ENCODE measurements at regions not wholly inside any gene's neighbourhood (a gene's known extent, or its start where the extent isn't known, plus 50 kb on each side); places are given as distances from the start of the nearest gene placed in this dataset.

- Mint-ChIP-seq H3K36me3 (ENCODE audit: low read depth) (no peaks in the 10 kb centered on the region), H3K27me3 (ENCODE audit: low read depth) (peaks cover 10% of the 10 kb centered on the region), H3K27ac (no peak overlapping the region), H3K9me3 (no peaks in the 10 kb centered on the region), H3K4me1 (ENCODE audit: low read depth) (no peaks in the 10 kb centered on the region), H3K4me3 (no peak overlapping the region)
- DNase-seq: no peak
- CTCF ChIA-PET: no interaction called here
- intact Hi-C loops (cut with micrococcal nuclease): no loop called here
Measured at GRCh38 chr7:156255635-156256034, 384.9 kb upstream of the RNF32 start.

- Mint-ChIP-seq H3K4me1 (ENCODE audit: low read depth) (no peaks in the 10 kb centered on the region), H3K4me3 (no peak overlapping the region), H3K27me3 (ENCODE audit: low read depth) (peaks cover 16% of the 10 kb centered on the region), H3K27ac (no peak overlapping the region), H3K36me3 (ENCODE audit: low read depth) (no peaks in the 10 kb centered on the region), H3K9me3 (no peaks in the 10 kb centered on the region)
- CTCF ChIA-PET: no interaction called here
- DNase-seq: no peak
- intact Hi-C loops (cut with micrococcal nuclease): no loop called here
Measured at GRCh38 chr7:156251861-156252260, 388.7 kb upstream of the RNF32 start.

DNA sequence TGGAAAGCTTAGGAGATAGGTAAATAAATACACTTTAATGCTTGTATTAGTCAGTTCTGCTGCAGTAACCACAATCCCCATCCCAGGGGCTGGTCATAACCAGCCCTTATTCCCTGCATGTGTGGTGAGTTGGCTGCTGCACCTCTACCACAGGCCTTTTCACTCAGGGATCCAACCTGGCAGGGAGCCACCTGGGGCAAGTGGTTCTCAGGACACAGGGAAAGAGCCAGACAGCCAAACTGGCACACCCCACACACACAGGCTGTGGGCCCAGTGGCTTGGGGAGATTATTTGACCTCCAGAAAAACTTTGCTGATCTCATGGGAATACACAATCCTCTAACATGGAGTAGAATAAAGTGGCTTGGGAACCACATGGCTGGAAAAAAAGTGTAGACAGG, 400.0 kb upstream of the RNF32 start:
- Mint-ChIP-seq H3K4me3 (no peak overlapping the region), H3K9me3 (no peaks in the 10 kb centered on the region), H3K36me3 (ENCODE audit: low read depth) (no peaks in the 10 kb centered on the region), H3K4me1 (ENCODE audit: low read depth) (no peaks in the 10 kb centered on the region), H3K27ac (no peak overlapping the region), H3K27me3 (ENCODE audit: low read depth) (peaks cover 3% of the 10 kb centered on the region)
- intact Hi-C loops (cut with micrococcal nuclease): no loop called here
- DNase-seq: no peak
- CTCF ChIA-PET: no interaction called here

DNA sequence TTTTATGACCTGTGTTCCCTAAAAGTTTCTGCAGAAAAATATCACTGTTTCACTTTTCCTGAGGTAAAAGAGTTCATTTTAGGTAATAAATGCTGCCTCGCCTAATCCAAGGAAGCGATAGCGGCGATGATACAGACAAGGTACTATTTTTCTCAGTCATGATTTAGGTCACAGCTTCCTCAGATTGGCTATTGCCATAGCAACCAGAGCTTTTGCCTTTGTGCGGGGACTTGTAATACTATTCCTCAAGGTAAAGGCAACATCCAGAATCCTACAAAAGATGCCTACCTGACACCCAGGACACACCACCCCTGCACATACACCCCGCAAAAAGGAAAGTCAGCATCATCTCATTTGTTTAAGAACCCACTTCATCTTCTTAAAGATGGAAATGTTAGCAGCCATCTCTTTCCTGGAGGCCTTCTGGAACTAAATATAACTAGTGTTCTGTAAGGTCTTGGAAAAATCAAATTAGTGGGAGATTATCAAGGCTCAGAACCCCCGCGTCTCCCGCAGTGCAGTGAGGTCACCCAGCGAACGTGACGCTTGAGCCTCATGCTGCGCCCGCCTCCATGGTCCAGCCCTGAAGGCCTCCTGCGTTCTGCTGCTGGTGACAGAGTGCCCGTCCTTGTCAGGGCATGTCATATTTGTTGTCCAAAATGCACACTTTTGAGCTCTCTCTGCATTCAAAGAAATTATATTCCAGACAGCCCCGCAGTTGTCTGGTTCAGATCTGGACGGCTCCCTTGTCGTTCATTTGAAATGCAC, 402.0 kb upstream of the RNF32 start:
- DNase-seq: no peak
- CTCF ChIA-PET: interaction anchor here (0.7 kb wide), 1 partner anchor 161 kb away, joined by 3 read pairs; no protein-coding TSS in a partner anchor
- Mint-ChIP-seq H3K27ac (no peak overlapping the region), H3K4me1 (ENCODE audit: low read depth) (no peaks in the 10 kb centered on the region), H3K4me3 (no peak overlapping the region), H3K36me3 (ENCODE audit: low read depth) (no peaks in the 10 kb centered on the region), H3K27me3 (ENCODE audit: low read depth) (no peaks in the 10 kb centered on the region), H3K9me3 (no peaks in the 10 kb centered on the region)
- intact Hi-C loops (cut with micrococcal nuclease): no loop called here

GRCh38 chr7:156237614-156238013, 403.0 kb upstream of the RNF32 start:
- no peaks in the 10 kb centered on the region for H3K4me1 Mint-ChIP-seq (ENCODE audit: low read depth)
- no peaks in the 10 kb centered on the region for H3K9me3 Mint-ChIP-seq
- H3K27me3 Mint-ChIP-seq (ENCODE audit: low read depth): no peaks in the 10 kb centered on the region
- no peak for DNase-seq
- H3K27ac Mint-ChIP-seq: no peak overlapping the region
- no peak overlapping the region for H3K4me3 Mint-ChIP-seq
- CTCF ChIA-PET: no interaction called here
- no peaks in the 10 kb centered on the region for H3K36me3 Mint-ChIP-seq (ENCODE audit: low read depth)
- intact Hi-C loops (cut with micrococcal nuclease): no loop called here

DNA sequence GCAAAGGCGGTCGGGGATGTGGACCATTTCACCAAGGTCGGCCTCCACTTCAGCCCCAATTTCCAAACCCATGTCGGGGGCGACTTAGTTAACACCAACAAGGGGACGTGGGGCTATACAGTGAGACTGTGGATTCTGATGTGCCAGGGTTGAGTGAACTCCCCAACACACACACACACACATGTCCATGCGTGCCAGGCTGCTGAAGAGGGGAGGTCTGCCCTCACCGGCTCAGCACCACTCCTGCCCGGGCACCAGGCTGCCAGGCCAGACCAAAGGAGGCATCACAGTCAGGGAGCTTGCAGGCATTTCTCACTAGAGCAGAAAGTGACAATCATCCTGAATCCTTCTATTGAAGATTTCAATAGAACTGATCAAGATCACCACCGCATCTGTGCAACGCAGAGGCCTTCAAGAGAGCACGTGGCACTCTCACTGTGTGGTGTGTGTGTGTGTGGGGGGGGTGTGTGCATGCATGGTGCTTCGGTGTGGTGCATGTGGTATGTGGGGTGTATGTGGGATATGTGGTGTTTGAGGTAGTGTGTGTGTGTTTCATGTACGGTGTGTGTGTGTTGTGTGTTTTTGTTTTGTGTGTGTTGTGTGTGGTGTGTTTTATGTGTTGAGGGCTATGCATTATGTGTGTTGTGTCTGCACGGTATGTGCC, 403.5 kb upstream of the RNF32 start:
- Mint-ChIP-seq H3K4me3 (no peak overlapping the region), H3K4me1 (ENCODE audit: low read depth) (no peaks in the 10 kb centered on the region), H3K36me3 (ENCODE audit: low read depth) (no peaks in the 10 kb centered on the region), H3K9me3 (no peaks in the 10 kb centered on the region), H3K27ac (no peak overlapping the region), H3K27me3 (ENCODE audit: low read depth) (no peaks in the 10 kb centered on the region)
- DNase-seq: no peak
- CTCF ChIA-PET: no interaction called here
- intact Hi-C loops (cut with micrococcal nuclease): no loop called here

DNA sequence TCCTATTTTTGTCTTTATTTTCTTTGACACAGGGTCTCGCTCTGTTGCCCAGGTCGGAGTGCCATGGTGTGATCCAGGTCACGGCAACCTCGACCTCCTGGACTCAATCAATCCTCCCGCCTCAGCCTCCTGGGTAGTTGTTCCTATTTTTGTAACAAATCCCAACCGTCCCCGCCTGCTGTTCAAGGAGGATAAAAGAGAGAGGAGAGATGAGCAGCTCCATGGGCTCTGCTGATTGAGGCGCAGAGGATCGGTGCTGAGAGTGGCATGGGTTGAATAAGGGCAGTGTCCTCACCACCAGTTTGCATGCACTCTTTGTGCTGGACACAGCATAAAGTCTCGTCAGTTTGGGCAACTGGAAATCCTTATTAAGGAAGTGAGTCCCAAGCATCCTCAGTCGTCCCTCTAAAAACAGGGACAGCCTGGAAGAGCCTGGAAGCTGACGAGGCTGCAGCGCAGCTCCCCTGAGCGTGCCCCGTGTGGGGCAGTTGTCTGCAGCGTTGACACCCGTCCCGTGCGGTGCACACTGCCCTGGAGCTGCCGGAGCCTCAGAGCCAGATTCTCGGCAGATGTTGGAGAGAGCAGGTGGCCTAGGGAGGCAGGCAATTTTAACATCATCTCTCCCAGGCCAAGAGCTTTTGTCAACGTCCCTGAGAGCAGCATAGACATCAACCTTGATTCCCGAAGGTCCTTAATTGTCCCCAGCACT, 404.2 kb upstream of the RNF32 start:
- H3K27me3 Mint-ChIP-seq (ENCODE audit: low read depth): no peaks in the 10 kb centered on the region
- no peaks in the 10 kb centered on the region for H3K9me3 Mint-ChIP-seq
- intact Hi-C loops (cut with micrococcal nuclease): no loop called here
- H3K36me3 Mint-ChIP-seq (ENCODE audit: low read depth): no peaks in the 10 kb centered on the region
- no peak overlapping the region for H3K27ac Mint-ChIP-seq
- no peak for DNase-seq
- no peaks in the 10 kb centered on the region for H3K4me1 Mint-ChIP-seq (ENCODE audit: low read depth)
- no peak overlapping the region for H3K4me3 Mint-ChIP-seq
- CTCF ChIA-PET: no interaction called here

DNA sequence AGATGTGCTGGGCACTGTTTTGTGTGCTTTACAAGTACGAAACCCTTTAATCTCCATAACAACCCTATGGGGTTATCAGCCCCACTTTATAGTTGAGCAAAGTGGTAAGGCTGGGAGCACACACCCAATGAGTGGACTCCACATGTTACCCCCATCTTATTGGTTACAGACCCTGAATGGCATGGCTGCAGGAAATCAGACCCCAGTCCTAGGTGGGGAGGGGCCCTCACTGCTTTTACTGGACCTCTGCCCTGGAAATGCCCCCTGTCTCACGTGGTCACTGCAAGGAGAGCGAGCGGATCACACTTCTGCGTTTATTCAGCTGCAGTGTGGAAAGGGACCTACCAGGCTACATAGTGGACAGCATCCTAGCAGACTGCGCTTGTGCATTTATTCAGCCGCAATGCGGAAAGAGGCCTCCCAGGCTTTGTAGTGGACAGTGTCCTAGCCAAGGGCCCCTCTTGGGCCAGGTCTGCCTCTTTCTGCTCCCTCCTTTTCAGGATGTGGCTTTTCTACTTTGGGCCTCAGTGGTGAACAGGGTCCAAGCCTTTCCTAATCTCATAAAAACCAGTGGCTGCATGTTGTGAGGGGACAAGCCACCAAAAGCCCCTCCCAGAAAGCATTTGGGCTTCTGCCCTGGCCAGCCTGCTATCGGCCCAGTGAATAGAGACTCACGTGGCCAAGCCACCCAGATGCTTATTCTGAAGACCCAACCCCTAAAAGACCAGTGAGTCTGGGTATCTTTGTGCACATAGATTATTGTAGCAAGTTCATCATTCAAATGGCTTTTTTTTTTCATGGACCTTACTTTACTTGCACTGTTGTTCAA, 405.7 kb upstream of the RNF32 start:
- Mint-ChIP-seq H3K36me3 (ENCODE audit: low read depth) (no peaks in the 10 kb centered on the region), H3K4me1 (ENCODE audit: low read depth) (no peaks in the 10 kb centered on the region), H3K4me3 (no peak overlapping the region), H3K9me3 (no peaks in the 10 kb centered on the region), H3K27me3 (ENCODE audit: low read depth) (no peaks in the 10 kb centered on the region), H3K27ac (no peak overlapping the region)
- DNase-seq: no peak
- intact Hi-C loops (cut with micrococcal nuclease): no loop called here
- CTCF ChIA-PET: no interaction called here

- intact Hi-C loops (cut with micrococcal nuclease): no loop called here
- Mint-ChIP-seq H3K27ac (no peak overlapping the region), H3K27me3 (ENCODE audit: low read depth) (no peaks in the 10 kb centered on the region), H3K9me3 (no peaks in the 10 kb centered on the region), H3K4me3 (no peak overlapping the region), H3K4me1 (ENCODE audit: low read depth) (no peaks in the 10 kb centered on the region), H3K36me3 (ENCODE audit: low read depth) (no peaks in the 10 kb centered on the region)
- no peak for DNase-seq
- CTCF ChIA-PET: no interaction called here
Measured at GRCh38 chr7:156234192-156234591, 406.4 kb upstream of the RNF32 start.

DNA sequence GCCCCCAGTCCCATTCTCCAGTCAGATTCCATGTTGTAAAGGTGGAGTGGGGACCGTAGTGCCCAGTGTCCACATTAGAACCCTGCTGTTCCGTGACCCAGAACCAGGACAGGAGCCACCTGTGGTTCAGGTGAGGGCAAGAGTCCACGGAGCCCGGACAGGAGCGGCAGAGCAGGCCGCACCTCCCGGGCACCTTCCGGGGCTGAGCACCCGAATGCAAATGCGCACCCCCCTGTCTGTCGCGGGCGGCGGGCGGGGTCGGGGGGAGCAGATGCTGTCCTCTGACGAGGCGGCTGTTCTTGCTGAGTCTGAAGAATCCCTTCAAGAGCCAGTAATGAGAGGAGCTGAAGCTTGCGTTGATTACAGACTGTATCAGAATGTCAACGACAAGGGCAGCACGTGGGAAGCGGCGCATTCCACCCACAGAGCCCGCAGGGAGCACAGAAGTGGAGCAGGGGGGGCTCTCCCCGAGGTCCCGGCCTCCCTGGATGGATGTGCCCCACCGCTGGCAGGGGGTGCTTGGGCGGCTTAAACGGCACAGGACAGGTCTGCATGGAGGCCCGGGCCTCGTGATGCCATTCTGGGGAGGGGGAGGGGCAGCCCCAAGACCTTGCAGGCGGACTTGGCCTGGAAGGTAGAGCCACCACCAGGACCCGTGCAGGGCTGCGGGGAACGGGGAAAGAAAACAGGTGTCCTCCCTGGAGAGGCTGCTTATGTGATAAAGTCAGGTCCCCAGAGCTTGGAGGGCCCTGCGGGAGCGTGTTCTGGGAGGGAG, 407.5 kb upstream of the RNF32 start:
- H3K36me3 Mint-ChIP-seq (ENCODE audit: low read depth): no peaks in the 10 kb centered on the region
- CTCF ChIA-PET: no interaction called here
- DNase-seq: no peak
- no peaks in the 10 kb centered on the region for H3K27me3 Mint-ChIP-seq (ENCODE audit: low read depth)
- no peak overlapping the region for H3K27ac Mint-ChIP-seq
- intact Hi-C loops (cut with micrococcal nuclease): no loop called here
- no peaks in the 10 kb centered on the region for H3K9me3 Mint-ChIP-seq
- H3K4me1 Mint-ChIP-seq (ENCODE audit: low read depth): no peaks in the 10 kb centered on the region
- no peak overlapping the region for H3K4me3 Mint-ChIP-seq

DNA sequence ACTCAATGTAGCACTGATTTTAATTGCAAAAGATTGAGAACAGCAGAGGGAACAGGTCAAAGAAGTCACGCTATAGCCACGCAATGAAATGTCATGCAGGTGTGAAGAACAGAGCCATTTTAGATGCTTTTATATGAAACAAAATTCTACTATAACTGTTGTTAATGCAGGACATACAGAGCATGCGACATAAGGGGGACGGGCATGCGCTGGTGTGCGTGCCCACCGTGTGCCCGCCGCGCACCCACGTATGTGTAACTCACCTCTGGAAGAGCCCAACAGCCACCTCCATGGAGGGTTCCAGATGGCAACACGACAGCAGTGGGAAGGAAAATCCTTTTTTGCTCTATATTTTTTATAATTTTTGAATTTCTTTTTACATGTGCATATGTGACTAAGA, 410.0 kb upstream of the RNF32 start:
- Mint-ChIP-seq H3K4me3 (no peak overlapping the region), H3K27ac (no peak overlapping the region), H3K4me1 (ENCODE audit: low read depth) (no peaks in the 10 kb centered on the region), H3K27me3 (ENCODE audit: low read depth) (peaks cover 4% of the 10 kb centered on the region), H3K9me3 (peaks cover 1% of the 10 kb centered on the region), H3K36me3 (ENCODE audit: low read depth) (no peaks in the 10 kb centered on the region)
- no peak for DNase-seq
- CTCF ChIA-PET: no interaction called here
- intact Hi-C loops (cut with micrococcal nuclease): no loop called here

GRCh38 chr7:156224833-156225225, 412.6 kb upstream of the SHH start:
- no peaks in the 10 kb centered on the region for H3K4me1 Mint-ChIP-seq (ENCODE audit: low read depth)
- peaks cover 4% of the 10 kb centered on the region for H3K27me3 Mint-ChIP-seq (ENCODE audit: low read depth)
- DNase-seq: no peak
- intact Hi-C loops (cut with micrococcal nuclease): no loop called here
- H3K36me3 Mint-ChIP-seq (ENCODE audit: low read depth): no peaks in the 10 kb centered on the region
- H3K27ac Mint-ChIP-seq: no peak overlapping the region
- no peak overlapping the region for H3K4me3 Mint-ChIP-seq
- peaks cover 1% of the 10 kb centered on the region for H3K9me3 Mint-ChIP-seq
- CTCF ChIA-PET: interaction anchor here (1.0 kb wide), 1 partner anchor 45 kb away, joined by 3 read pairs; no protein-coding TSS in a partner anchor

Measured in activated naive CD4-positive, alpha-beta T cell treated with anti-CD3 and anti-CD28 coated beads for 36 hours (primary cell).